Prostate gland (tissue), 2 donors: ENCODE measurements at regions not wholly inside any gene's neighbourhood (a gene's known extent, or its start where the extent isn't known, plus 50 kb on each side); places are given as distances from the start of the nearest gene placed in this dataset.

Source experiments
- CTCF ChIP-seq, 4 experiments: fragments of 200-600 bp in 2 of 4; fragments of 450-650 bp in 2 of 4; sonication (generic) in 2 of 4; IDR thresholded peaks; 1 replicate in 3 of 4; 2 replicates in 1 of 4; pipeline ENCODE4 v1.5.1; 2016 to 2019; ENCODE audit warnings: antibody characterized with exemption in 4 of 4, mild to moderate bottlenecking in 2 of 4, moderate library complexity in 2 of 4
- POLR2A ChIP-seq: fragments of 450-650 bp; IDR thresholded peaks from one replicate; pipeline ENCODE4 v1.6.1; 2016; ENCODE audit warnings: antibody characterized with exemption, mild to moderate bottlenecking

- TF ChIP-seq CTCF (IDR thresholded peaks at IDR 0.05) = no peak
- TF ChIP-seq POLR2A = no peak
Observed at GRCh38 chr2:83112858-83113257, 1346.2 kb downstream of the SUCLG1 start.
